Right ventricle myocardium inferior (tissue), 1 donor: ENCODE measurements at regions not wholly inside any gene's neighbourhood (a gene's known extent, or its start where the extent isn't known, plus 50 kb on each side); places are given as distances from the start of the nearest gene placed in this dataset.
"Not testable (repeated sequence)": the region's sequence is repeated elsewhere in the genome, so short reads cannot be mapped to it uniquely, and the experiment has no call there.

Experiments
- ATAC-seq: fragments of 200-7000 bp; cut with Tn5 transposase; one replicate; pipeline ENCODE4 v1.9.1; 2020; ENCODE audit warnings: mild to moderate bottlenecking, moderate library complexity
- DNase-seq: peaks from one replicate; pipeline ENCODE4 v3.0.0; 2021; ENCODE audit errors: missing footprints
- intact Hi-C: fragments of 100-400 bp; cut with DNase I; formaldehyde crosslinking; loops from one replicate; pipeline ENCODE4 v1.11.0; 2022
- donor health status: DM: no; HTN: yes; CAD: no; lungs with severe emphysema.

GRCh38 chr9:79043916-79044315 is 527.8 kb upstream of the TLE4 start:
- DNase-seq, result no peak
- intact Hi-C loops, result no loop called here
- no peak for ATAC-seq

DNA sequence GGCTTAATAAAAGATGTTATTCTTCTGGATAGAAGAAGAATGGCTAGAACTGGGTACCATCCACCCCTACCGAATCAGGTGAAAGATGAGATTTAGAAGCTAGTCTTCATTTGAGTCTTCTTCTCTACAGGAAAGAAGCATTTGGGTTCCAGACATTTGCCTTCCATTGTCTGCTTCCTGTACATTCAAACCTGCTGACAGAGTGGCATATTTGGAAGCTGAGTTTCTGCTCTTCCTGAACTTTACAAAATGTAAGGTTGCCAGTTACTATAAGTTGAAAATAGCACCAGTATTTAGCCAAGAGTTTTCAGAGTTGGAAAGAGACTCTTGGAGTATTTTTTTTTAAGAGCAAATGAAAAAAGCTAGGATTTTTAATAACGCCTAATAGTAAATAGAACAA is 525.4 kb upstream of the TLE4 start:
- no peak for ATAC-seq
- intact Hi-C loops, result no loop called here

GRCh38 chr9:79049371-79049770 is 522.4 kb upstream of the TLE4 start:
- intact Hi-C loops, result no loop called here
- DNase-seq (no peak), ATAC-seq (no peak)

More for the DNA sequence above, 525.4 kb upstream of the TLE4 start:
- no peak for DNase-seq

DNA sequence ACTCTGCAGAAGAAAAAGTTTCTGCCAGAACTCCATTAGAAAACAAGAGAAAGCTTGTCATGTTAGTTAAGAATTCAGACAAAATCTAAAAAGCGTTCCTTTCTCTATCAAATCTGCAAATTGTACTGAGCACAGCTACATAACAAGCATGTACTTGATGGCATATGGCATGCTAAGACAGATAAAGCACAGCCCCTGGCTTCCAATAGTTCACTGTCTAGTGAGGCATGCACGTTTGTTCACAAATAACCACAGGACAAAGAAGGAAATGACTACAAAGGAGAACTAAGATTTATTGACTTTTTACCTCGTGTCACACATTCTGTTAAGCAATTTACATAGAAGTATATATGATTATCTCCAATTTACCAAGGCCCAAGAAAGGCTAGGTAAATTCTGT is 518.2 kb upstream of the TLE4 start:
- ATAC-seq (no peak), DNase-seq (no peak)
- intact Hi-C loops, result no loop called here

GRCh38 chr9:79054500-79054899 is 517.3 kb upstream of the TLE4 start:
- DNase-seq, result no peak
- no peak for ATAC-seq
- intact Hi-C loops, result no loop called here

GRCh38 chr9:79056041-79056440 is 515.7 kb upstream of the TLE4 start:
- intact Hi-C loops, result no loop called here
- ATAC-seq (no peak), DNase-seq (no peak)

DNA sequence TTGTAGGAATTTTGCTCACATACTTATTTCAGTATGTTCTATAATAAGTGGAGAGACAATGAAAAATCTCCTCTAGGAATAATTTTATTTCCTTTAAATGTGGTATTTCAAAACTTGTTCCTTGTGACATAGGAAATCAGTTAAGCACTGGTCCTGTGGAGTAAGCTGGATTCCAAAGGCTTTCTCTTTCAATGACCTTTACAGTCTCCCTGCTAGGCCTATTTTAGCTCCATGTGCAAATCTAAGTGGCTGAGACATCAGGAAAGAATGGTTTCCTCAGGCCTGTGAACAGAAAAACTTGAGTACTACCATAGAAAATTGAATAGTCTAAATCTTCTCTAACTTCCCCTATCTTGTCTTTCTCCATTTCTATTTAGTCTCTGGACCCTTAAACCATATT is 514.2 kb upstream of the TLE4 start:
- intact Hi-C loops, result no loop called here
- ATAC-seq (no peak), DNase-seq (no peak)

GRCh38 chr9:79060766-79061165 is 511.0 kb upstream of the TLE4 start:
- ATAC-seq (no peak), DNase-seq (no peak)
- intact Hi-C loops, result no loop called here

GRCh38 chr9:79061752-79062616 is 509.8 kb upstream of the TLE4 start:
- no peak for DNase-seq
- intact Hi-C loops, result no loop called here
- no peak for ATAC-seq

DNA sequence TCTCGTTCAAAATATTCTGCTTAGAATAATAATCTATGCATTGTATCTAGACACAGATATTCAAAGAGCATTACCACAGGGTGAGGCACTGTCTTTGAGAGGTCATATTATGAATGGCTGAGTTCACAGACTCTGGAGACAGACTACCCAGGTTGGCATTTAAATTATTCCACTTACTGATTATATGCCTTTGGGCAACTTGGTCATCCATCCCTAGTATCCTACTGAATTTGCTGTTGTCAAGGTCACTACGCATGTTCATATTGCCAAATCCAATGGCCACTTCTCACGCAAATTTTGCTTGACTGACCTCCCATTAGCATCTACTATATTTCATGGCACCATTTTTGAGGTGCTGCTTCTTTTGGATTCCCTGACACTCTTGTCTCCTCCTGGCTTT is 498.6 kb upstream of the TLE4 start:
- DNase-seq, result no peak

GRCh38 chr9:79080536-79080935 is 491.2 kb upstream of the TLE4 start:
- intact Hi-C loops, result no loop called here
- DNase-seq, result no peak
- no peak for ATAC-seq

More for the DNA sequence above, 498.6 kb upstream of the TLE4 start:
- no peak for ATAC-seq
- intact Hi-C loops, result no loop called here

DNA sequence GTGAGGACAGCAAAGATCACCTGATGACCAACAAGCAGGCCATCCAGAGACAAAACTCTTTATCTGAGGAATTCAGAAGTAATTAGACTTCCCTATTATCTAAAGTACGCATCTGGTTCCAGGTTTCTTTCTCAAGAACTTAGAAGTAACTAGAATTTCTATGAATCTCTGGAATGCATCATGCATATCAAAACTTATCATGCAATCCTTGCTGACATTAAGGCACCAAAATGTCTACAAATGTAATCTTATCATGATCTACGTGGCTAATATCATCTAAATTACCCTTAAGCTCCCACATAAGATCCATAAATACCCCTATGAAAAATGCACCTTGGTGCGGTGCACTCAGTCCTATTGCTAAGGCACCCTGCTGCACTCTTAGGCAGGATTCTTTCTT is 488.1 kb upstream of the TLE4 start:
- no peak for DNase-seq
- intact Hi-C loops, result no loop called here
- ATAC-seq, result no peak

DNA sequence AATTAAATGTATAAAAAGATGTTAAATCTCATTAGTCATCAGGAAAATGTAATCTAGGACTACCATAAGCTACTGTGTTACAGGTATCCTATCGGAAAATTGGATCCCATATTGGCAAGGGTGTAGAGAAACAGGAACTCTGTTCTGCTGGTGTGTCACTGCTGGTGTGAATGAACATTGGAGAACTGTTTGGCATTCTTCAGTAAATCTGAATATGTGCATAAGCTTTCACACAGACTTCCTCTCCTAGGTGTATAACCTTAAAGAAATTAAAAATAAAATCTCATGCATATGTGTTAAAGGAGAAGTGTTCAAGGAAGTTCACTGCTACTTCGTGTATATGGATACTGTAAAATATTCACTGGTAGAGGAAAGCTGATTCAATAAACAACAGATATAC is 484.6 kb upstream of the TLE4 start:
- no peak for DNase-seq
- no peak for ATAC-seq
- intact Hi-C loops, result no loop called here

- no peak for DNase-seq
- ATAC-seq, result no peak
- intact Hi-C loops, result no loop called here
These were observed 482.7 kb upstream of the TLE4 start for GRCh38 chr9:79089054-79089560.

GRCh38 chr9:79089851-79090250 is 481.9 kb upstream of the TLE4 start:
- ATAC-seq, intact Hi-C loops, DNase-seq: not testable (repeated sequence)

GRCh38 chr9:79103257-79103656 is 468.5 kb upstream of the TLE4 start:
- ATAC-seq, DNase-seq, intact Hi-C loops: not testable (repeated sequence)

GRCh38 chr9:79104216-79104615 is 467.5 kb upstream of the TLE4 start:
- DNase-seq (no peak), ATAC-seq (no peak)
- intact Hi-C loops, result no loop called here

DNA sequence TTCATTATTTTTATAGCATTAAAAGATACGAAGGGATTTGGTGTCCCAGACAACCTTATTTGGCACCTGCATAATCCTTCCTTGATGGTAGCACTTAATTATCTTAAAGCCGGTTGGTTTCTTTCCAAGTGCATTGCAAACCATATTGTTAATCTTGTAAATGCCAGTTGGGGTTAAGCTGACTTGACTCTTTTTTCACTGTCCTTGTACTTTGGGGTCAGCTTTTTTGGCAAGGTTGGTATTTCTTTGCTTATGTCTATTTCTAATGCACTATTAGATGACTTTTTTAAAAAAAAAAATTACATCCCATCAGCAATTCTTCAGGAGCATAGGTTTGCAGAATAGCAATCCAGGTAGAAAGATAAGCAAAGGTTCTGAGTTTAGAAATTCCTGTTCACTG is 466.8 kb upstream of the TLE4 start:
- DNase-seq (no peak), ATAC-seq (no peak)
- intact Hi-C loops, result no loop called here

- ATAC-seq (no peak), DNase-seq (no peak)
- intact Hi-C loops, result no loop called here
These were observed 463.7 kb upstream of the TLE4 start for GRCh38 chr9:79107911-79108676.

DNA sequence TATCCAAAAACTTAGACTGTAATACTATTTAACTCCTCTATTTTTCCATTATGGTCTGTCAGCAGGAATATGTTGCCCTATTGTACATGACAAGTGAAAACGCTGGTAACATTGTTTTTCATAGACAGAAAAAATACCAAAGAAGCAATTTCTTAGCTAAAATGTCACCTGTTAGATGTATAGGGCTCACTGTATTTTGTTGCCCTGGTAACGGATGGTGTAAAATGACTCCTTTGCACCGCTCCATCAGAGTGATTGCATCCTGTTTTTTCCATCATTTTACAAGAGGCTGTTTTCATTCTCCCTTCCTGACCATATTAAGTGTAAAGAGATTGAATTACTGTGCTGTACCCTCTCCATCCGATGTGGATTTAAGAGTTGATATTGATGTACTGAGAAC is 460.1 kb upstream of the TLE4 start:
- intact Hi-C loops, result no loop called here
- DNase-seq (no peak), ATAC-seq (no peak)
